ENCODE measurements at regions not wholly inside any gene's neighbourhood (a gene's known extent, or its start where the extent isn't known, plus 50 kb on each side); places are given as distances from the start of the nearest gene placed in this dataset.

GRCh38 chr13:111857336-111857735 lies 209.6 kb upstream of the SOX1 start:
- Histone ChIP-seq H2AK5ac (ENCODE audit: low read depth, low read length) (peak overlapping the region; percentile 82; the same call in 1 of the 2 replicates), H2BK15ac (ENCODE audit: low read length) (0 out of 2 replicates have a peak overlapping the region, but pooled peaks have one; percentile 53), H4K91ac (replicated peaks; ENCODE audit: insufficient read length, low read length) (no peak overlapping the region), H2BK20ac (ENCODE audit: low read length) (no peak overlapping the region), H4K20me1 (replicated peaks in 1 of 2; ENCODE audit: control insufficient read depth in 1 of 2, insufficient read depth in 2 of 2, low read length in 2 of 2) (no peaks in the 10 kb centered on the region), H3K4me1 (replicated peaks in 1 of 4; ENCODE audit: control insufficient read depth in 3 of 4, insufficient read depth in 4 of 4, low read length in 3 of 4) (peaks cover 0 to 6% (median 6%) of the 10 kb centered on the region in 4 experiments; a peak in 3 of 7 replicates), H3K4me2 (ENCODE audit: insufficient read depth in 1 of 2, low read depth in 2 of 2, low read length in 2 of 2) (no peak overlapping the region), H3K36me3 (ENCODE audit: control insufficient read depth in 2 of 4, insufficient read depth in 4 of 4, low read length in 3 of 4) (no peaks in the 10 kb centered on the region), H3K79me2 (ENCODE audit: control insufficient read depth in 1 of 2, insufficient read depth in 2 of 2, low read length in 2 of 2) (no peaks in the 10 kb centered on the region), H3K56ac (replicated peaks; ENCODE audit: insufficient read length, low read depth, low read length) (no peak overlapping the region), H3K79me1 (ENCODE audit: low read depth, low read length) (no peaks in the 10 kb centered on the region), H2BK12ac (ENCODE audit: low read depth, low read length) (no peak overlapping the region; the same call in 1 of the 2 replicates), H2BK5ac (ENCODE audit: low read depth, low read length) (no peak overlapping the region), H3K27me3 (replicated peaks in 1 of 4; ENCODE audit: control insufficient read depth in 3 of 4, extremely low read depth in 1 of 4, insufficient read depth in 3 of 4, low read length in 3 of 4) (no peaks in the 10 kb centered on the region; a peak in 1 of 7 replicates), H3K9me3 (ENCODE audit: insufficient read depth in 2 of 2, low read depth in 1 of 2, low read length in 1 of 2) (0 out of 4 replicates have a peak, but pooled peaks cover 0 to 3% of the 10 kb centered on the region in 2 experiments), H3K9ac (replicated peaks in 1 of 4; ENCODE audit: extremely low read depth in 1 of 4, low read depth in 3 of 4, low read length in 3 of 4) (no peak overlapping the region), H3K14ac (ENCODE audit: insufficient read length) (no peak overlapping the region), H2BK120ac (replicated peaks; ENCODE audit: low read depth, low read length) (no peak overlapping the region), H4K5ac (ENCODE audit: insufficient read length, low read depth, low read length) (no peak overlapping the region), H2AFZ (ENCODE audit: low read length) (no peak overlapping the region), H3K4ac (replicated peaks; ENCODE audit: insufficient read length, low read depth, low read length) (no peak overlapping the region), H3K27ac (ENCODE audit: low read depth, low read length) (no peak overlapping the region), H3K23ac (ENCODE audit: insufficient read length) (no peak overlapping the region), H3K4me3 (ENCODE audit: extremely low read depth in 1 of 4, insufficient read depth in 2 of 4, low read depth in 3 of 4, low read length in 4 of 4) (no peak overlapping the region), H3K18ac (ENCODE audit: extremely low read depth, low read length) (no peak overlapping the region), H4K8ac (ENCODE audit: extremely low read depth, insufficient read depth, low read length) (no peak overlapping the region), H3K23me2 (ENCODE audit: low read depth, low read length) (no peaks in the 10 kb centered on the region)
- ChIA-PET CTCF (ENCODE audit: partially characterized antibody) (no interaction called here), POLR2A (ENCODE audit: partially characterized antibody) (no interaction called here)
- no peak for FAIRE-seq
- WGBS, 2 experiments (ENCODE audit: extremely low coverage in 1 of 2, insufficient coverage in 1 of 2, insufficient read length in 1 of 2, insufficient replicate concordance in 2 of 2, low coverage in 1 of 2, low lambda C conversion rate in 2 of 2, missing lambda C conversion rate in 1 of 2), result 87% methylated on average over 16 of the region's 18 CpGs; no CpG with 5 or more reads in 1 of the 2 experiments
- TF ChIP-seq SRF (IDR thresholded peaks at IDR 0.05; ENCODE audit: low read depth, low read length) (no peak), POLR2AphosphoS5 (IDR thresholded peaks at IDR 0.05; ENCODE audit: low read depth, low read length) (no peak), KDM1A (IDR thresholded peaks at IDR 0.05; ENCODE audit: borderline replicate concordance, low read length) (no peak), SP2 (IDR thresholded peaks at IDR 0.05; ENCODE audit: low read length) (no peak), BCL11A (IDR thresholded peaks at IDR 0.05; ENCODE audit: low read depth in 2 of 2, low read length in 2 of 2) (no peak), POU5F1 (IDR thresholded peaks at IDR 0.05; ENCODE audit: low read depth, low read length) (no peak)
- DNase-seq (ENCODE audit: low read depth in 1 of 2, low spot score in 2 of 2), result peak in 1 of 2 experiments; percentile 35
